Limb (tissue), 2 donors: ENCODE measurements at regions not wholly inside any gene's neighbourhood (a gene's known extent, or its start where the extent isn't known, plus 50 kb on each side); places are given as distances from the start of the nearest gene placed in this dataset.
A peak's percentile ranks its signal among the peaks of the same experiment; 100 is the strongest.
"Not testable (repeated sequence)": the region's sequence is repeated elsewhere in the genome, so short reads cannot be mapped to it uniquely, and the experiment has no call there.

Experiments
- DNase-seq, 2 donors: peaks; one replicate each; pipeline ENCODE4 v3.0.0-alpha.2; 2016; ENCODE audit errors: extremely low spot score in 2 of 2

DNA sequence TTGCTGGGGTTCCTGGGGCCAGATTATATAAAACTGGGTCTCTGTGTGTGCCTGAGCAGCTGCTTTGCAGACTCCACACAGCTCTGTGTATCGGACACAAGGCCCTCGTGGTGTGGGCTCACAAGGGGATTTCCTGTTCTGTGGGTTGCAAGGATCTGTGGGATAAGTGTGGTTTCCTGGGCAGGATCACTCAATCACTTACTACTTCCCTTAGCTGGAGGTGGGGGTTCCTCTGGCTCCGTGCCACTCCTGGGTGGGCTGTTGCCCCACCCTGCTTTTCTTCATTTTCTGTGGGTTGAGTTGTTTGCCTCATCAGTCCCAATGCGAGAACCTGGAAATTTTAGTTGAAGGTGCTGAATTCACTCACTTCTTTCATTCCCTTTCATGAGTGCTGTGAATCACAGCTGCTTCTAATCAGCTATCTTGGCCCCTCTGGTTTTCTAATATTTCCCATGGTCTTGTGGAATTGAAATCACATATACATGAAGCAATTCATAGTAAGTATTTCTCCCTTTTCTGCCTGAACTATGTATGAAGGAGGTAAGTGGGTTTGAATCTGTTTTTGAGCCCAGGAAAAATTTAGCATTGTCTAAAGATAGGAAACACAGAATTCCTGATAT lies 196.3 kb downstream of the DCDC2C start:
- peak in 1 of 2 donors; percentile 52 for DNase-seq

DNA sequence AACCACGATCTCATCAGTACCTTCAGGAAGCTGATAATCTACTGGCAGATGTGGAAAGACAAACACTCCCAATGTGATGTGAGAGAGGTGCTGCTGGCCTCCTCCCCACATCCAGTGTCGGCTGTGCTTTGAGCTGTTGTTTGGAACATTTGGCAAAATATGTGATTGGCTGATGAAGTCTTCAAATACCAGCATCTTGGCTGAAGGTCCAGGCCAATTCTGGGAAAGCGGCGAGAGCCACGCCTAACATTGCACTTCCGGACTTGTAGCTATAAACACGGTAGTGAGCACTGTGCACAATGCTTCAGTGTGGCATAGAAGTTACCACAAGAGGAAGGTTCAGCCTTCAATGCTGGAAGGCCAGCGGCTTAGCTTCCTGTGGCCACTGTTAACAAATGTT lies 198.8 kb downstream of the DCDC2C start:
- DNase-seq: no peak

DNA sequence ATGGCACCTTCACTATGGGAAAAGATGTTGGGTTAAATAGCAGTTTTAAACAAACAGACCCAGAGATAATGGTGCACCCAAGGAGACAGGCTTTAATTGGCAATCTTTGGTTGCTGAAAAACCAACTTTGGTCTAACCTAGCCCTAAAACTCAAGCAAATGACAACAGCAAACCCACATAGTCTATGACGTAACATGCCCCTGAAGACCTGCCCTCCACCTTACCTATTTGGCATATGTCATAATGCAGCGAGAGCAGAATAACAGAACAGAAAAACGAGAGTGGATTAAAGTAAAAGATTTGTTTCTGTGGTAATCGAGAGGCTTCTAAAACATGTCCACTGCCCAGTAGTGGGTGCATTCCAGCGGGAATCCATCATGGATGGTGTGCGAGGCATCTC lies 200.7 kb downstream of the DCDC2C start:
- DNase-seq: no peak

DNA sequence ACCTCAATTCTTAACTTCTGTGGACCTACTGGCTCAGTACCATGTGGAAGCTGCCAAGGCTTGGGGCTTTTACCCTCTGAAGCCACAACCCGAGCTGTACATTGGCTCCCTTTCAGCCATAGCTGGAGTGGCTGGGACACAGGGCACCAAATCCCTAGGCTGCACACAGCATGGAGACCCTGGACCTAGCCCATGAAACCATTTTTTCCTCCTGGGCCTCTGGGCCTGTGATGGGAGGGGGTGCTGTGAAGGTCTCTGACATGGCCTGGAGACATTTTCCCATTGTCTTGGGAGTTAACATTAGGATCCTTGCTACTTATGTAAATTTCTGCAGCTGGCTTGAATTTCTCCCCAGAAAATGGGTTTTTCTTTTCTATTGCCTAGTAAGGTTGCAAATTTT lies 205.1 kb downstream of the DCDC2C start:
- not testable (repeated sequence) for DNase-seq

DNA sequence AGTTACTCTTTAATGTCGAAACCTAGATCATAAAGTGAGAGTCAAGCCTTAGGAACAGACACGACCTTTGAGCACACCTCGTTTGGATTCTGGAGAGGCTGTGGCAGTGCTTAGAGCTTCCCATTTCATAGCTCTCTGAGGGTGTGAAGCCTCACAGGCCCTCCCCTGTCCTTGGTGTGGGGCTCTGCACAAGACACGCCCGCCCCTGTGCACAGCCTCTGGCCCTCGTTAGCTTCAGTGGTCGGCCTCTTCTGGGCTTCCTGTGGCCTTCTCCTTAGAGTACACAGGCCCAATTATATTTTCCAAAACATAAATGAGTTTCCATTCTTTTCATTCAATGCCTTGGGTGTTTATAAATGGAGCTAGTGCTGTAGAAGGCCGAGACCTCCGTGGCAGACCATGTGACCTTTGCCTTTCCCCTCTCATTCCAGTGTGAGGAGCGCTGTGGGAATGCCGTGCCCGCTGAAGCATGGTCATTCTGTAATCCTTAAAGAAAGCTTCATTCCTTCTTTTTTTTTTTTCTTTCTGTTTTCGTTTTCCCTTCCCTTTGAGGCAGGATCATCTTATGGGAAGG lies 208.6 kb downstream of the DCDC2C start:
- DNase-seq: no peak

DNA sequence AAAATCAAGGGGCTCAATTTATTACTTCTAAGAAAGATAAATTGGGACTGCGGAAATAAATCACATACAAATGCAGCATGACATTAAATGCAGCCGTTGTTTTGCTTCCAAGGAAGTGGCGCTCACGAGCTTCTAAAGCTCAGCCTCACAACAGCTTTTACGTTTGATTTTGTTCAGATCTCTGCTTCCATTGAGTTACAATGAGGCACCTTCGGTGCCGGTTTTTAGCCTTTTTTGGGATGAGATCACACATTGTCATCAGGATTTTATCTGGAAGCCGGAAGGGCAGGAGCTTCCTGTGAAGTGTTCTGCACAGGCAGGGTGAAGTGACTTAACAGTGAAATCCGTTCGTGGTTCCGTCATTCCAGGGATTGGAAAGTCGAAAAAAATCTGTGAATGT lies 209.8 kb downstream of the DCDC2C start:
- no peak for DNase-seq

DNA sequence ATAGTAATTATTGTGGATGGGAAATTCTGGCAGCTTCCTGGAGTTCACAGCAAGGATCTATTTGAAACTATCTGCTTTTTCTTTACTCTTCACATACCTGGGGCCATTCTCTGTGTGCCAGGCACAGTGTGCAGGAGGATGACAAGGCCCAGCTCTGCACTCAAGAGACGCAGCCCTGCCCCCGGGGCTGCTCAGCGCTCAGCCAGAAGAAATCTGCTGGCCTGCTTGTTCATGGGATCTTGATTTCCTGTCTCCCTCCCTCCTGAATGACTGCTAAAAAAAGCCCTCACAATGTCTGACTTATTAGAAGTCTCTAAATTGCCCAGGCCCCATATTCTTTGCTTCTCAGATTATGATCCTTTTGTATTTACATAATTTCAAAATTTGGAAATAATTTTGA lies 210.9 kb downstream of the DCDC2C start:
- no peak for DNase-seq

DNA sequence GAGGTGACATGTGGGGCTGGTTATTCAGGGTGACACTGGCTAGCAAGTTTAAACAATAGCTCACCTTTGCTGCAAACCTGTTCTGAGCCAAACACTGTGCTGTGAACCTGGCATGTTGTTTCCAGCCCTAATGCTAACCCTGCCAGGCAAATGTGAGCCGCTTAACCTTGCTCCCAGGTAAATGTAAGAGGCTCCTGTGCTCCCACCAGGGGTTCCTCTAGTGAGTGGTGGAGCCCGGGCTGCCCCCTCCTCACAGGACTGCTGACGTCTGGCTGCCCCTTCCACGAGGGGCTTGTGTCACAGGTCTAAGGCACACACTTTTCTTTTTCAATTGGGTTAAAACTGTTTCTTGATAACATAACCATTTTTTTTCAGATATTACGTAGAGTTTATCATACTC lies 223.7 kb downstream of the DCDC2C start:
- no peak for DNase-seq

DNA sequence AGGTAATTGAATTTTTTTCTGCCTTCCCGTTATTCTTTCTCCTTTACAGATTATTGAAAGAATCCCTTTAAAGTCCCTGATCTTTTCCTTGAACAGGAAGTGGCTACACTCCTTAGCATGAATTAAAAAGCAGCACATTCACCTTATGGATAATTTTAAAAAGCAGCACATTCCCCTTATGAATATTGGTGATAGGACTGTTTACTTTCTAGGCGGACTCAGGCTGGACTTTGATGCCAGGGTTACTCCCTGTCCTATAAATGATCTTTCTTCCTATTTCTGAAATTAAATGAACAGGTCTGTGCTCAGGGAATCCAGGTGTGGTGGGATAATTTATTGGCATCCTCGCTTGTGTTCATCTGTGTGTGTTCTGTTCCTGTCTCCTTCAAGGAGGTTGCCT lies 226.0 kb downstream of the DCDC2C start:
- DNase-seq: no peak

DNA sequence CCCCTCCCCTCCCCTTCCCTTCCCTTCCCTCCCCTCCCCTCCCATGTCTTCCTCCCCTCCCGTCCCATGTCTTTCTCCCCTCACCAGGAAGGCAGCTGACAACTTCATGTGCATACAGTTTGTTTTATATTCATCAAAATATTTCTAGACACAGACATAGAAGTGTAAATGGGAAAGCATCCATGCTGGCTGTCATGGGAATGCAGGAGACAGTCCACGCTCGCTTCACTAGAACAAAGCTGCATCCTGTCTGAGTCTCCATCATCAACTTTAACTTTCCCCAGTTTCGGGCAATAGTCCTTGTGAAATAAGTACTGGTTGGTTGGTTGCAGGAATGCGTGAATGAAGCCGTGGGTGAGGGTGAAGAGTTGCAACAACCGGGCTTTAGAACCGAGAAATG lies 226.9 kb downstream of the DCDC2C start:
- DNase-seq: no peak

DNA sequence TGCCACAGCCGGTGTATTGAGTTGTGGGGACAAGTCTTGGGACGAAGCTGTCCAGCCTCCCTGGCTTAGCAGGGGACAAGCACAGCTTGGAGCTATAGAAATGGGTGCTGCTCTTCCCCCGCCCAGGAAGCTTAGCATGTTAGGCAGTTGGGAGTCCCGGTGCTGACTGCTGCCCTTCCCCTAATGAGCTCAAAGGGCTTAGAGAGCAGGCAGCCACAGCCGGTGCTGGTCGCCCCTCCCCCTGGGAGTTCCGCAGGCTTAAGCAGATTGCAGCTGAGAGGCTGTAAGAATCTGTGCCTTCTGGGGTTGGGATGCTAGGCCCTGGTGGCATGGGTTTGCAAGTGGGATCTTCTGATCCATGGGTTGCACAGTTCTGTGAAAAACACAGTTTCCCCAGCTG lies 237.3 kb downstream of the DCDC2C start:
- no peak for DNase-seq

DNA sequence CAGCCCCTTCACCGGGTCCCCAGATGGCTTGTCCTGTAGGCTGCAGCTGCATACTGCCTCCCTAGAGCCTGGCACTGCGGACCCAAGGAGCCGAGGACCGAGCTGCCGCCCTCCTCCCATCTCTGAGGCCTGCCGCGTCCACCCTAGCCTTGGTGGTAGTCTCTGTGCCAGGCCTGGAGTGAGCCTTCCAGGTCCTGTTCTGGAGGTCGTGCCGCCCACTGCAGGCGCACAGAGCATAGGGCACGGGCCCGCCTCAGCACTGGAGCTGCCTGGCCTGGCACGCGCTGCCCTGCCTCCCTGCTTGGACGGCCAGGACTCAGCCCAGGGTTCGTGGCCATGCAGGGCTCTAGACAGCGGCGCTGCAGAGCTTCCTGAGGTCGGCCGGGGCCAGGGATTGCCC lies 239.5 kb downstream of the DCDC2C start:
- no peak for DNase-seq

DNA sequence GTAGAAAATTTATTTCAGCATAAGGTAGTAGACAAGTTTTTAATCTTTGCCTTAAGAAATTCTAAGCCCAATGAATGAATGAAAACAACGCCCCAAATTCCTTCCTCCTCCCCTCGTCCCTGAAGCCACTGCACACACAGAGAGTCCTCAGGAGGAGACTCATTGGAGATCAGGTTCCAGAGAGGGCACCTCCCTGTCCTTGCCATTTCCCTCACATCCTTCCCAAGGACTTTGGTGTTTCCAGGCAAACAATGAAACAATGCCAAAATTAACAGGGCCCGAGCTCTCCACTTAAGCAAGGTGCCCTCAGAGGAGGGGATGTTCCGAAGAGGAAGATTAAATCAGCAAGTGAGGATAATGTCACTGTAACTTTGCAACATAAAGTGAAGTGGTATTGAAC lies 240.7 kb downstream of the DCDC2C start:
- DNase-seq: no peak

DNA sequence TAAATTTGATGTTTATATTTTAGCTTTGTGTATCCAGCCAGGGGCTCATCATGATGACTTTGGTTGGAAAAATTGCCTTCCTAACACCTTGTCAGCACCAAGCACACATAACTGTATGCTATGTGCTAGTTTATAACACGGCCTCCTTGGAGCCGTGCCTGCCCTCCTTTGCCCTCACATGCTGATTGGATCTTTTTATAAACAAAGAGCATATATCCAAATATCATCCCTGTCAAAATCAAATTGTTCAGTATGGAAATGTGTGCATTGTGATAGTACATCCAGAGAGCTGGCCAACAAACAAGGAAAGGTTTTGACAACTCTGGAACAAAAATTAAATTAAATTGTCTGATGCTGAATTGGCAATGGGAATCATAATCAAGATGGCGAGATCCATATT lies 241.5 kb downstream of the DCDC2C start:
- DNase-seq: no peak

DNA sequence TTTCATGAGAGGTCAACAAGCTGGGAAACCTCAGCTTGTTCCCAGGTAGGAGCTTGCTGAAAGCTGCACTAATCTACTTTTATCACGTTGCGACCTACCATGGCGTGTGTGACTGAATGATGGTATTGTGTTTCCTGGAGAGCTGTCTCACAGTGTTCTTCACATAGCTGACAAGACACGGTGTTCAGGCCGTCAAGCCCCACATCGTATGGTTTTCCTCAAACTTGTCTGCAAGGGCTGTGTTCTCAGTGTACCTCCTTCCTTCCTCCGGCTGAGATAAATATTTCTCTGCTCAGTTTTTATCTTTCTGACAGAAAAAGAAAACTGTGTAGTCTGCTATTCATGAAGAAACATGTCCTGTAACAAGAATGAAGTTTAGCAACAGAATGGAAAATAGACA lies 244.8 kb downstream of the DCDC2C start:
- DNase-seq: no peak

DNA sequence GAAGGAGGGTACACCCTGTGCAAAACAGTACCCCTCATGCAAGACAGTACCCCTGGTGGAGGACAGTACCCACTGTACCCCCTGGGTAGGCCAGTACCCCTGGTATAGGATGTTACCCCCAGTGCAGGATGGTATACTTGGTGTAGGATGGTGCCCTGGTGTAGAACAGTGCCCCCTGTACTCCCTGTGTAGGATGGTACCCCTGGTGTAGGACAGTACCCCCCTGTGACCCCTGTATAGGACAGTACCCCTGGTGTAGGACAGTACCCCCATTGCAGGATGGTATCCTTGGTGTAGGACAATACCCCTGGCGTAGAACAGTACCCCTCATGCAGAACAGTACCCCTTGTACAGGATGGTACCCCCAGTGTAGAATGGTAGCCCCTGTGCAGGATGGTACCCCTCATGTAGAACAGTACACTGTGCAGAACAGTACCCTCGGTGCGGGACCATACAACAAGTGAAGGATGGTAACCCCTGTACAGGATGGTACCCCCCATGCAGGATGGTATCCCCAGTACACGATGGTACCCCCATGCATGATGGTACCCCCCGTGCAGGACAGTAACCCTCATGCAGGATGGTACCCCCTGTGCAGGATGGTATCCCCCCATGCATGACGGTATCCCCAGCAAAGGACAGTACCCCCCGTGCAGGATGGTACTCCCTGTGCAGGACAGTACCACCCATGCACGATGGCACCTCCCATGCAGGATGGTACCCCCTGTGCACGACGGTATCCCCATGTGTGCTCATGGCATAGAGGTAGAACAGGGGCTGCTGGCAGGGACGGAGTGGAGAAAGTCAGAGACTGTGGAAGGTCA lies 248.0 kb downstream of the DCDC2C start:
- DNase-seq: no peak

DNA sequence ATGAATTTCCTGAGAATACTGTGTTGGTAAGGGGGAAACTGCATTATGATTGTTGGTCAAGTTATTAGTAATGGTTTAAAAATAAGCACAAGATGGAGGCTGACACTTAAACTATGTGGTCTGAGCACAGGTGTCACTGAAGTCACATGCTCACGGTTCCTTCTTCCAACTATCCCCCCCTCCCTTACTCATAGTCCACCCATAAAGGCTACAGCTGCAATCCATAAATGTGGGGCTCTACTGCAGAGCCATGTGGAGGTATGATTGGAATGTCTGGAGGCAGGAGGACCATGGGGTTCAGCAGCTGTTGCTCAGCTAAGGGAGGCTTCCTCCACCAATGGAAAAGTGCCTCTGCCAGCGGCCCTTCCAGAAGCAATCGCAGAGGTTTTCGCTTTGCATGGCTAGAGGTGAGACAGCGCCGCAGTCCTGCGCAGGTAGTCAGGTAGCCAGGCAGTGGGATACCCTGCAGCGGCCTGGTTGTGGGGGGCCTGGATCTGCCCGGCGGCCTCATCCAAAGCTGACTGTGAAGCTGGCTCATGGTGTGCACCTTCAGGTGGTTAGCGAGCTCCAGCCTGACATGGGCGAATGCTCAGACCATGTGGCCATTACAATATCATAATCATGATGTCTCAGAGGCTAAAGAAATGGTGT lies 249.6 kb downstream of the DCDC2C start:
- DNase-seq: peak in 1 of 2 donors; percentile 58

DNA sequence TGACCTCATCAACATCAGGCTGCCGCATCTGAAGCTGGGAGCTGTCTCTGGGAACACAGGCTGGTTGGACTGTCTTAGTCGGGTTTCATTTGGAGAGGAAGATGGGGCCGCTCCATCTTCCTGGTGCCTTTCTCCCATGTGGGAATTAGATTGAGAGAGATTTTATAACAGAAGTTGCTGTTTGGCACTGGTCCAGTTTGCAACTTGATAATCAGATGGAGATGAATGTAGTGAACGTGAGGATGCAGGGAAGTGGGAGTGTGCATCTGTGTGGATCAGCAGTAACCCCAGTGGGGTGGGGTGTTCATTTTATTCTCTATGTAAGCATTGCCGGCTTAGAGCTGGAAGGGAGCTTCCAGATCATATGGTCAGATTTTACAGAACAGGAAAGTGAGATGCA lies 250.9 kb downstream of the DCDC2C start:
- no peak for DNase-seq

DNA sequence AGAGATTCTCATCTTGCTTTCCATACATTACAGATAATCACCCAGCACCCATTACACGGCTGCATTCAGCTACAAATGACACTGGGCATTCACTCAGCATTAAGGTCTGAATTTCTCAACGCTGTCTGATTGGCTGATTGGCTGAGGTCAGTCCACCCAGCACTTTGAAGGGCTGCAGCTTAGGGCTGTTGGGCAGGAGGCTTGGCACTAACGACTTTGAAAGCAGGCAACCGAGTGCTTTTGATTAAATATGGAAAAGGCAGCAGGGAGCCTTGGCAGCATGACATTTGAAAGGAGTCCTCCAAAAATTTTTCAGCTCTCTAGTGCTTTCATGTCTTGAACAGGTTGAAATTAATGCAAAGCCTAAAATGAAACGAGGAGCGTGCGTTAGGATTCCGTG lies 253.0 kb downstream of the DCDC2C start:
- DNase-seq: no peak

DNA sequence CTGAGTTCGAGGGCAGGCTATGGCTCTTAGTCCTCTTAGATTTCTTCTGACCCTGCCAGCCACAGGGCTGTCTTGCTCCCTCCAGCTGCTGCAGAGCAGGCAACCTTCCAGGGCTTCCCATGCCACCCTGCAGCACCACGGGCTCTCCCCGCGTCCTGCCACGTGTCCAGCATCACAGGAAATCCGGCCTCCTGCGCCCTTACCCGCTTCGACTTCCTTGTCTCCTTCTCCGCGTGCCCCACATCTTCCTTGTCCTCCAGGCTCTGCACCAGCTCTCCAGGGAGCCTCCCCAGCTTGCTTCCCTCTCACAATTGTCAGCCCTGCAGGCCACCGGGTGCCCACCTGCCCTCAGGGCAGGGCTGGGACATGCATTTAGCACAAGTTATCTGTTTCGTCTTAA lies 253.5 kb downstream of the DCDC2C start:
- no peak for DNase-seq

DNA sequence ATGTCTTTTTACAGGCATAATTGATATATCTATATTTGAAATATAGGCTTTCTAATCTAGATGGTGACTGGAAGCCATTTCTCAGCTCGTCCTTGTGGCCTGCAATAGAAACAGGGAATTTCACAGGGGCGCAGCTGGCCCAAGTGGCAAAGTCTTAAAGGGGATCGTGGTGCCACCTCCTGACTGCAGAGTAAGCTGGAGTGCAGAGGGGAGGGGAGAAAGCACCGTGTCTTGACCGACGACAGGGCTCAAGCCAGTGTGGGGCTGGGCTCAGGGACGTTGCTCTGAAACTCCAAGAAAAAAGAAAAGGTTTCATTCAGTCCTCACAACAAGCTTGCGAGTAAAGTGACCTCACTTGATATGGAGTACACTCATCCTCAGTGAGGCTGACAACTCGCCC lies 255.1 kb downstream of the DCDC2C start:
- no peak for DNase-seq

DNA sequence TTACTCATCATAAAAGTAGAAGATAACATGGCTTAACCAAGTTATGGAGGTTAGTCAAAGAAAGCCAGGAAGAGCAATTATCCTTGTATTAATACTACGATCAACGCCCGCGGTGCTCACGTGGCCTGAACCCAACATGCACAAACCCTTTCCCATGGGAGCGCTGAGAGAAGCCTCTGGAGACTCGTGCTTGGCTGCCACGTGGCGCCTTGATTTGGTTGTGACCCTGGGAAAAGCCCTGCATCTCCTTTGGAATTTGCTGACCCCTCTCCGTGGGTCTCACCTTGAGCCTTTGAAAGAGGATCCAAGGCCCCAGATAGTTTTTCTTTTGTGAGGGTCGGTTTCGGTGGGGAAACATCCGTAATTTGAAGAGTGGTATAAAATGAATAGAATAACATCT lies 255.6 kb downstream of the DCDC2C start:
- no peak for DNase-seq
